Esophagus muscularis mucosa (tissue), 4 donors: ENCODE measurements at regions not wholly inside any gene's neighbourhood (a gene's known extent, or its start where the extent isn't known, plus 50 kb on each side); places are given as distances from the start of the nearest gene placed in this dataset.

Source experiments
- DNase-seq: peaks from one replicate; pipeline ENCODE4 v3.0.0-alpha.2; 2017; ENCODE audit errors: extremely low spot score
- H3K27ac ChIP-seq, 4 donors: fragments of 200-600 bp; sonication (generic); replicated peaks in 1 of 4; 1 replicate in 3 of 4; 2 replicates in 1 of 4; pipeline ENCODE4 v1.5.1; 2016 to 2019; ENCODE audit warnings: mild to moderate bottlenecking in 1 of 4
- H3K27me3 ChIP-seq, 4 donors: fragments of 200-600 bp; sonication (generic); one replicate each; pipeline versions ENCODE4 v1.5.1 to v1.6.0; 2016 to 2019
- H3K36me3 ChIP-seq, 4 donors: fragments of 200-600 bp; sonication (generic); one replicate each; pipeline ENCODE4 v1.5.1; 2016 to 2019
- H3K4me1 ChIP-seq, 4 donors: fragments of 200-600 bp; sonication (generic); one replicate each; pipeline ENCODE4 v1.5.1; 2016 to 2019
- H3K4me3 ChIP-seq, 4 donors: fragments of 200-600 bp; sonication (generic); 1 replicate in 2 of 4; 2 replicates in 2 of 4; pipeline ENCODE4 v1.5.1; 2016 to 2019; ENCODE audit warnings: mild to moderate bottlenecking in 4 of 4, moderate library complexity in 1 of 4
- H3K9me3 ChIP-seq, 4 donors: fragments of 200-600 bp; sonication (generic); 1 replicate in 3 of 4; 2 replicates in 1 of 4; pipeline ENCODE4 v1.5.1; 2016 to 2019
- EP300 ChIP-seq: sonication (generic); formaldehyde crosslinking; IDR thresholded peaks from one replicate; pipeline ENCODE4 v1.6.1; 2017; ENCODE audit warnings: antibody characterized with exemption
- POLR2A ChIP-seq: fragments of 450-650 bp; IDR thresholded peaks from one replicate; pipeline ENCODE4 v1.6.1; 2017; ENCODE audit warnings: antibody characterized with exemption, moderate library complexity, mild to moderate bottlenecking, low read depth
- POLR2AphosphoS5 ChIP-seq, 2 donors: sonication (generic); formaldehyde crosslinking; IDR thresholded peaks; one replicate each; pipeline ENCODE4 v1.6.1; 2017; ENCODE audit warnings: antibody characterized with exemption in 2 of 2
- WGBS: methylation state at CpG from one replicate; pipeline ENCODE4 v1.1.5; 2018; 5-methylcytosine and 5-hydroxymethylcytosine counted together
- intact Hi-C: fragments of 100-400 bp; cut with DNase I; formaldehyde crosslinking; loops from one replicate; pipeline ENCODE4 v1.15.1; 2023
- TF ChIP-seq, protein P1 (sequence below), 3 experiments: fragments of 200-600 bp in 2 of 3; fragments of 450-650 bp in 1 of 3; sonication (generic) in 2 of 3; IDR thresholded peaks; one replicate each; pipeline ENCODE4 v1.5.1; 2017 to 2019; ENCODE audit warnings: antibody characterized with exemption in 3 of 3, mild to moderate bottlenecking in 2 of 3, moderate library complexity in 1 of 3

DNA sequence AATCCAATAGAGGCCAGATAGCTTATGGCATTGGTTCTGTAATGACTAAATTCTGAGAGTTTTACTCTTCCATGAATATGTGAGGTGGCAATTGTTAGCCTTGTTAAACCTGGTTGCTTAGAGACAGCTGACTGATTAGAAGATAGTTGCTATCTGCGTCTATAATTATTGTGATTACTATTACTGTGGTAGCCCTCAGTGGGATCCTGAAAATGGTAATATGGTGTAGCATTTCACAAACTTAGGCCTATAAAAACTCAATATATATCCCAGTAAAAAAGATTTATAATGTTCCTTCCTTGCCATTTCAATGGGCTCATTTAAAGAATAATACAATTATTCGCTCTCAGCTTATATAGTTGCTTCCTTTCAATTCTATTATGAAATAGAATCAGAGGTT lies 405.8 kb upstream of the CDH2 start:
- Histone ChIP-seq H3K9me3 (no peaks in the 10 kb centered on the region), H3K27ac (no peak overlapping the region), H3K4me1 (no peaks in the 10 kb centered on the region), H3K4me3 (no peak overlapping the region), H3K27me3 (no peaks in the 10 kb centered on the region), H3K36me3 (no peaks in the 10 kb centered on the region)
- no peak for DNase-seq
- intact Hi-C loops: no loop called here
- WGBS: 93% methylated on average over 2 of the region's 2 CpGs
- TF ChIP-seq, protein P1, sequence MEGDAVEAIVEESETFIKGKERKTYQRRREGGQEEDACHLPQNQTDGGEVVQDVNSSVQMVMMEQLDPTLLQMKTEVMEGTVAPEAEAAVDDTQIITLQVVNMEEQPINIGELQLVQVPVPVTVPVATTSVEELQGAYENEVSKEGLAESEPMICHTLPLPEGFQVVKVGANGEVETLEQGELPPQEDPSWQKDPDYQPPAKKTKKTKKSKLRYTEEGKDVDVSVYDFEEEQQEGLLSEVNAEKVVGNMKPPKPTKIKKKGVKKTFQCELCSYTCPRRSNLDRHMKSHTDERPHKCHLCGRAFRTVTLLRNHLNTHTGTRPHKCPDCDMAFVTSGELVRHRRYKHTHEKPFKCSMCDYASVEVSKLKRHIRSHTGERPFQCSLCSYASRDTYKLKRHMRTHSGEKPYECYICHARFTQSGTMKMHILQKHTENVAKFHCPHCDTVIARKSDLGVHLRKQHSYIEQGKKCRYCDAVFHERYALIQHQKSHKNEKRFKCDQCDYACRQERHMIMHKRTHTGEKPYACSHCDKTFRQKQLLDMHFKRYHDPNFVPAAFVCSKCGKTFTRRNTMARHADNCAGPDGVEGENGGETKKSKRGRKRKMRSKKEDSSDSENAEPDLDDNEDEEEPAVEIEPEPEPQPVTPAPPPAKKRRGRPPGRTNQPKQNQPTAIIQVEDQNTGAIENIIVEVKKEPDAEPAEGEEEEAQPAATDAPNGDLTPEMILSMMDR (IDR thresholded peaks at IDR 0.05): no peak
- TF ChIP-seq POLR2A: no peak
- no peak for TF ChIP-seq EP300
- TF ChIP-seq POLR2AphosphoS5 (IDR thresholded peaks at IDR 0.05): no peak

- WGBS: 53% methylated on average over 4 of the region's 4 CpGs
- H3K36me3 ChIP-seq: no peaks in the 10 kb centered on the region
- intact Hi-C loops: no loop called here
Observed at GRCh38 chr18:28581521-28582071, 404.7 kb upstream of the CDH2 start.

DNA sequence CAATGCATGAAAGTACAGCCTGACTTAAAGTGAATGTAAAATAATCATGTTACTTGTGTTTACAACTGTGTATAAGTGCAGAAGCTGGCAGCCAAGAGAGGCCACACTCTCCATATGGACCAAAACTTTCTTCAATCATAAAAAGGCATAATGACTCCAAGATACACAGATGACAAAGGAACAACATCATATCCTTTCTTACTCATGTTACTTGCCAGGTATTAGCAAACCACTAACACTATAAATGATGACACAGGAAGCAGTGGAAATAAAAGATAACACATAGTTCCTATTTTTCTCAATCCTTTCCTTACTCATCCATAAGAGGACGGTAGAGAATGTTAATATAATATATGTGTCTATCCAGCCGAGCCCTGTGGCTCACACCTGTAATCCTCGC lies 400.0 kb upstream of the CDH2 start:
- Histone ChIP-seq H3K4me1 (no peaks in the 10 kb centered on the region), H3K4me3 (no peak overlapping the region)

More at GRCh38 chr18:28581521-28582071, 404.7 kb upstream of the CDH2 start:
- no peak for DNase-seq
- Histone ChIP-seq H3K27ac (no peak overlapping the region), H3K4me3 (no peak overlapping the region), H3K4me1 (no peaks in the 10 kb centered on the region), H3K9me3 (no peaks in the 10 kb centered on the region), H3K27me3 (no peaks in the 10 kb centered on the region)
- no peak for TF ChIP-seq POLR2AphosphoS5 (IDR thresholded peaks at IDR 0.05)
- TF ChIP-seq POLR2A: no peak

GRCh38 chr18:28575123-28575522 lies 398.2 kb upstream of the CDH2 start:
- Histone ChIP-seq H3K36me3 (no peaks in the 10 kb centered on the region), H3K27me3 (no peaks in the 10 kb centered on the region), H3K4me3 (no peak overlapping the region), H3K4me1 (no peaks in the 10 kb centered on the region), H3K9me3 (no peaks in the 10 kb centered on the region), H3K27ac (no peak overlapping the region)
- no peak for DNase-seq
- 73% methylated on average over 3 of the region's 3 CpGs for WGBS
- TF ChIP-seq POLR2A (no peak), POLR2AphosphoS5 (IDR thresholded peaks at IDR 0.05) (no peak), EP300 (no peak)
- TF ChIP-seq, protein P1 (IDR thresholded peaks at IDR 0.05): no peak
- intact Hi-C loops: no loop called here

More for the DNA sequence above, 400.0 kb upstream of the CDH2 start:
- Histone ChIP-seq H3K36me3 (no peaks in the 10 kb centered on the region), H3K9me3 (no peaks in the 10 kb centered on the region), H3K27ac (no peak overlapping the region), H3K27me3 (no peaks in the 10 kb centered on the region)
- WGBS: 77% methylated on average over 3 of the region's 3 CpGs
- no peak for TF ChIP-seq POLR2AphosphoS5 (IDR thresholded peaks at IDR 0.05)
- no peak for TF ChIP-seq POLR2A
- TF ChIP-seq, protein P1 (IDR thresholded peaks at IDR 0.05): no peak
- TF ChIP-seq EP300: no peak
- DNase-seq: no peak
- intact Hi-C loops: no loop called here

DNA sequence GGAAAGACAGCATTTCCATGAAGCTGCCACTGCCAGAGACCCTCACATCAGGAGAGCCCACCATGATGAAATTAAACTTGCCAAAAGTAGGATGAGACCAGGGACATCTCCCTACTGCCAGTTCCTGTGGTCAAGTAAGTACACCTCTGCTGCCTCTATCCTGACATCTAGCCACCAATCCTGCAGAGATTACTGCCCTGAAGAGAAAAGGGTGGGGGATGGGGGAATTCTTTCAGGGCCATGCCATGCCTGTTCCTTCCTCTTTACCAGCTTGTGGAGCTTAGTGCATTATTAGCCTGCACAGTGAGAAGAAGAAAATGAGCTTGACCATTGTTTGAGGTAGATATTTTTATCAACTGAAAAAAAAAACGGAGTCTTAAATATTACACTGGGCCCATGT lies 397.2 kb upstream of the CDH2 start:
- 80% methylated on average over 1 of the region's 1 CpG for WGBS
- no peaks in the 10 kb centered on the region for H3K36me3 ChIP-seq

More for the DNA sequence above, 397.2 kb upstream of the CDH2 start:
- no peaks in the 10 kb centered on the region for H3K27me3 ChIP-seq
- no peak overlapping the region for H3K4me3 ChIP-seq
- no peaks in the 10 kb centered on the region for H3K9me3 ChIP-seq
- H3K4me1 ChIP-seq: no peaks in the 10 kb centered on the region
- no peak for TF ChIP-seq POLR2AphosphoS5 (IDR thresholded peaks at IDR 0.05)
- TF ChIP-seq, protein P1 (IDR thresholded peaks at IDR 0.05): no peak
- no peak for TF ChIP-seq POLR2A
- no peak for TF ChIP-seq EP300
- H3K27ac ChIP-seq: no peak overlapping the region
- DNase-seq: no peak
- intact Hi-C loops: no loop called here
